HUES6 (cell line): ENCODE measurements at regions not wholly inside any gene's neighbourhood (a gene's known extent, or its start where the extent isn't known, plus 50 kb on each side); places are given as distances from the start of the nearest gene placed in this dataset.
"Not testable (repeated sequence)": the region's sequence is repeated elsewhere in the genome, so short reads cannot be mapped to it uniquely, and the experiment has no call there.

ENCODE experiments used
- H3K27ac ChIP-seq: 2 replicates; pipeline ENCODE4 v1.7.0; 2013; ENCODE audit warnings: low read depth, mild to moderate bottlenecking, low read length, inconsistent platforms
- H3K27me3 ChIP-seq: 2 replicates; pipeline ENCODE4 v1.6.1; 2013; ENCODE audit warnings: low read length; ENCODE audit not compliant: control insufficient read depth, insufficient read depth
- H3K36me3 ChIP-seq: 2 replicates; pipeline ENCODE4 v1.6.1; 2013; ENCODE audit warnings: low read length; ENCODE audit not compliant: control insufficient read depth, insufficient read depth
- H3K4me1 ChIP-seq: 2 replicates; pipeline ENCODE4 v1.6.1; 2013; ENCODE audit warnings: low read length; ENCODE audit not compliant: control insufficient read depth, insufficient read depth
- H3K4me3 ChIP-seq: 2 replicates; pipeline ENCODE4 v1.5.1; 2013; ENCODE audit warnings: low read depth, low read length
- H3K9ac ChIP-seq: one replicate; pipeline ENCODE4 v1.6.1; 2013; ENCODE audit warnings: mild to moderate bottlenecking, low read length
- H3K9me3 ChIP-seq: 2 replicates; pipeline ENCODE4 v1.6.1; 2013; ENCODE audit warnings: low read depth, low read length; ENCODE audit not compliant: control insufficient read depth, insufficient read depth

- peaks cover 8% of the 10 kb centered on the region; the same call in 1 of the 2 replicates for H3K27me3 ChIP-seq
- H3K9ac ChIP-seq, result no peak overlapping the region
- H3K9me3 ChIP-seq, result no peaks in the 10 kb centered on the region
- no peaks in the 10 kb centered on the region for H3K4me1 ChIP-seq
- no peak overlapping the region for H3K4me3 ChIP-seq
- no peaks in the 10 kb centered on the region for H3K36me3 ChIP-seq
- no peak overlapping the region for H3K27ac ChIP-seq
Observed at GRCh38 chrX:123108513-123109427, 75.3 kb upstream of the GRIA3 start.

GRCh38 chrX:123121241-123121640 lies 62.8 kb upstream of the GRIA3 start:
- H3K4me1 ChIP-seq, result no peaks in the 10 kb centered on the region
- peaks cover 2% of the 10 kb centered on the region; the same call in 1 of the 2 replicates for H3K27me3 ChIP-seq
- H3K4me3 ChIP-seq, result no peak overlapping the region
- H3K36me3 ChIP-seq, result no peaks in the 10 kb centered on the region
- no peak overlapping the region for H3K27ac ChIP-seq
- no peaks in the 10 kb centered on the region for H3K9me3 ChIP-seq
- H3K9ac ChIP-seq, result no peak overlapping the region

- not testable (repeated sequence) for H3K4me1 ChIP-seq, H3K9me3 ChIP-seq, H3K9ac ChIP-seq, H3K27me3 ChIP-seq, H3K36me3 ChIP-seq, H3K27ac ChIP-seq, H3K4me3 ChIP-seq
Observed at GRCh38 chrX:123129805-123130204, 54.3 kb upstream of the GRIA3 start.
